Heart left ventricle (tissue), 16 donors: ENCODE measurements at regions not wholly inside any gene's neighbourhood (a gene's known extent, or its start where the extent isn't known, plus 50 kb on each side); places are given as distances from the start of the nearest gene placed in this dataset.
A peak's percentile ranks its signal among the peaks of the same experiment; 100 is the strongest.

Experiments
- ATAC-seq, 4 donors: fragments of 200-7000 bp; cut with Tn5 transposase; one replicate each; pipeline ENCODE4 v1.9.1; 2020 to 2022; ENCODE audit warnings: moderate library complexity in 4 of 4, mild to moderate bottlenecking in 3 of 4, moderate number of reproducible peaks in 1 of 4
- DNase-seq, 5 donors: peaks; one replicate each; pipeline ENCODE4 v3.0.0-alpha.2; 2020
- H3K27ac ChIP-seq, 12 donors: fragments of 200-600 bp; sonication (generic) in 4 of 12; one replicate each; pipeline versions ENCODE4 v1.5.0 to v1.8.0; 2016 to 2022; ENCODE audit warnings: mild to moderate bottlenecking in 2 of 12
- H3K27me3 ChIP-seq, 9 donors: fragments of 200-600 bp; sonication (generic) in 2 of 9; one replicate each; pipeline versions ENCODE4 v1.5.1 to v1.8.0; 2016 to 2022; ENCODE audit warnings: mild to moderate bottlenecking in 3 of 9
- H3K36me3 ChIP-seq, 9 donors: fragments of 200-600 bp; sonication (generic) in 2 of 9; one replicate each; pipeline versions ENCODE4 v1.5.0 to v1.8.0; 2018 to 2022; ENCODE audit warnings: mild to moderate bottlenecking in 2 of 9
- H3K4me1 ChIP-seq, 12 donors: fragments of 200-600 bp; sonication (generic) in 4 of 12; one replicate each; pipeline versions ENCODE4 v1.5.0 to v1.8.0; 2016 to 2022; ENCODE audit warnings: mild to moderate bottlenecking in 3 of 12
- H3K4me3 ChIP-seq, 12 donors: fragments of 200-600 bp; sonication (generic) in 4 of 12; one replicate each; pipeline versions ENCODE4 v1.5.0 to v1.8.0; 2017 to 2022; ENCODE audit warnings: mild to moderate bottlenecking in 9 of 12, moderate library complexity in 4 of 12
- H3K9me3 ChIP-seq, 12 donors: fragments of 200-600 bp; sonication (generic) in 4 of 12; one replicate each; pipeline versions ENCODE4 v1.5.0 to v1.8.0; 2016 to 2022; ENCODE audit warnings: mild to moderate bottlenecking in 1 of 12
- POLR2A ChIP-seq, 2 donors: fragments of 450-650 bp; IDR thresholded peaks; one replicate each; pipeline ENCODE4 v1.6.1; 2017; ENCODE audit warnings: antibody characterized with exemption in 2 of 2, mild to moderate bottlenecking in 2 of 2, moderate library complexity in 2 of 2
- WGBS, 4 donors: extraction: QIAGEN DNeasy Blood & Tissue Kit in 2 of 4; methylation state at CpG; one replicate each; pipeline versions ENCODE4 v1.1.5 to v1.1.7; 2013 to 2018; 5-methylcytosine and 5-hydroxymethylcytosine counted together
- intact Hi-C, 10 donors: fragments of 100-400 bp; cut with DNase I; formaldehyde crosslinking; loops; one replicate each; pipeline versions ENCODE4 v1.11.1 to v1.14.2; 2022
- TF ChIP-seq, protein P1 (sequence below), 12 donors: fragments of 200-600 bp; sonication (generic) in 4 of 12; IDR thresholded peaks; one replicate each; pipeline versions ENCODE4 v1.5.0 to v1.8.0; 2018 to 2022; ENCODE audit warnings: antibody characterized with exemption in 12 of 12, mild to moderate bottlenecking in 5 of 12
- donor health status: ischemic (EF 13 %, LVEDD 7.1; RV severe dilation, severe dysfunction).
- donor health status: healthy with polysubstance abuse.
- donor health status: DM: no; HTN: yes; CAD: no.
- donor health status: DM: no; HTN: no; CAD: no.
- donor health status: ischemic (EF 25% LVEDD 6.9; RV normal size, moderate dysfunction).
- donor health status: ischemic (EF 25% LVEDD 5.7; RV mildly dilated, moderate dysfunction).
- donor health status: healthy.
- donor health status: DM: yes; HTN: yes; CAD: no.
- donor health status: ischemic (EF 35%, LVEDD 5.7; RV mildly dilated, moderate dysfunction).
- donor health status: nonischemic (EF 11% LVEDD 7.7; RV severe dilation, severe dysfunction).
- donor health status: DM: yes; HTN: yes; CAD: no.
- donor health status: PGD.
- donor health status: ischemic (EF 29% LVEDD 5.4; RV normal size, mild dysfunction).
- donor health status: nonischemic (EF 23%, LVEDD 6.1; RV moderate dilation, normal function).

- 65 to 80% (median 76%) methylated on average over 6 of the region's 6 CpGs for WGBS, 4 donors
- Histone ChIP-seq H3K9me3 (no peaks in the 10 kb centered on the region), H3K27ac (peak overlapping the region in 10 of 12 donors; percentile 1 to 63 (median 26)), H3K27me3 (no peaks in the 10 kb centered on the region), H3K4me3 (no peak overlapping the region), H3K4me1 (peaks cover 0 to 31% (median 7%) of the 10 kb centered on the region in 12 donors), H3K36me3 (no peaks in the 10 kb centered on the region)
- ATAC-seq (peak in 3 of 4 donors; percentile 25 to 66 (median 64)), DNase-seq (peak in 4 of 5 donors; percentile 37 to 80 (median 71))
- intact Hi-C loops = loop anchor here in 1 of 10 donors (5.0 kb wide), 1 partner anchor 37 kb away; no protein-coding TSS in a partner anchor
- TF ChIP-seq, protein P1, sequence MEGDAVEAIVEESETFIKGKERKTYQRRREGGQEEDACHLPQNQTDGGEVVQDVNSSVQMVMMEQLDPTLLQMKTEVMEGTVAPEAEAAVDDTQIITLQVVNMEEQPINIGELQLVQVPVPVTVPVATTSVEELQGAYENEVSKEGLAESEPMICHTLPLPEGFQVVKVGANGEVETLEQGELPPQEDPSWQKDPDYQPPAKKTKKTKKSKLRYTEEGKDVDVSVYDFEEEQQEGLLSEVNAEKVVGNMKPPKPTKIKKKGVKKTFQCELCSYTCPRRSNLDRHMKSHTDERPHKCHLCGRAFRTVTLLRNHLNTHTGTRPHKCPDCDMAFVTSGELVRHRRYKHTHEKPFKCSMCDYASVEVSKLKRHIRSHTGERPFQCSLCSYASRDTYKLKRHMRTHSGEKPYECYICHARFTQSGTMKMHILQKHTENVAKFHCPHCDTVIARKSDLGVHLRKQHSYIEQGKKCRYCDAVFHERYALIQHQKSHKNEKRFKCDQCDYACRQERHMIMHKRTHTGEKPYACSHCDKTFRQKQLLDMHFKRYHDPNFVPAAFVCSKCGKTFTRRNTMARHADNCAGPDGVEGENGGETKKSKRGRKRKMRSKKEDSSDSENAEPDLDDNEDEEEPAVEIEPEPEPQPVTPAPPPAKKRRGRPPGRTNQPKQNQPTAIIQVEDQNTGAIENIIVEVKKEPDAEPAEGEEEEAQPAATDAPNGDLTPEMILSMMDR (IDR thresholded peaks at IDR 0.05) = no peak
- TF ChIP-seq POLR2A (IDR thresholded peaks at IDR 0.05) = no peak
Observed at GRCh38 chr18:22539051-22539765, 121.5 kb upstream of the CTAGE1 start.

- TF ChIP-seq POLR2A (IDR thresholded peaks at IDR 0.05) = no peak
- TF ChIP-seq, protein P1 (IDR thresholded peaks at IDR 0.05) = no peak
- intact Hi-C loops = loop anchor here in 1 of 10 donors (10.0 kb wide), 1 partner anchor 56 kb away; no protein-coding TSS in a partner anchor
- Histone ChIP-seq H3K9me3 (no peaks in the 10 kb centered on the region), H3K4me3 (no peak overlapping the region), H3K4me1 (peaks cover 0 to 49% (median 11%) of the 10 kb centered on the region in 12 donors), H3K27me3 (no peaks in the 10 kb centered on the region), H3K36me3 (no peaks in the 10 kb centered on the region), H3K27ac (no peak overlapping the region)
- WGBS, 4 donors = 79 to 93% (median 88%) methylated on average over 1 of the region's 1 CpG
- DNase-seq = no peak
- ATAC-seq = no peak
Observed at GRCh38 chr18:22541232-22541631, 123.5 kb upstream of the CTAGE1 start.

DNA sequence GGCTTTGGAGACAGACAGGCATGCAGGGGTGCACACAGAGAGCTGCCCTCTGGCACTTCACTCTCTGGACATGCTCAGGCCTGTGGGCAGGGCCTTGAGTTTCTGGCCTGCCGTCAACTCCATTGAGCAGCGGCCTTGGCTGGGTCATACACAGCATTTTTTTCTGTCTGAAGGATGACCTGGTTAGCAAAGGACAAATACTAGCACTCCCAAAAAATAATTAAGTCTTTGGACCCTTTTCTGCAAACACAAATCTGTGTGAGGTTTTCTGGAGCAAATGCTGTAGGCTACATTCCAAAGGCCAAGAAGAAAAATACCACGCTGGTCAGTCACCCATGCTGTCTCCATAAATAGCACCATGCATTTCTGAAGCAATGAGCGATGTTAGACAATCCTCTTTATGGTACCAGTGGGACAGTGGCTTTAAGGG lies 124.7 kb upstream of the CTAGE1 start:
- H3K27ac ChIP-seq = peak overlapping the region in 8 of 12 donors; percentile 2 to 58 (median 24)
- no peaks in the 10 kb centered on the region for H3K27me3 ChIP-seq
- ATAC-seq = peak; percentile 22 to 72 (median 40)
- H3K4me1 ChIP-seq = peaks cover 0 to 61% (median 22%) of the 10 kb centered on the region in 12 donors
- H3K4me3 ChIP-seq = no peak overlapping the region
- no peaks in the 10 kb centered on the region for H3K36me3 ChIP-seq
- H3K9me3 ChIP-seq = no peaks in the 10 kb centered on the region
- peak in 3 of 5 donors; percentile 37 to 64 (median 47) for DNase-seq
- intact Hi-C loops = loop anchor here in 1 of 10 donors (10.0 kb wide), 1 partner anchor 58 kb away; no protein-coding TSS in a partner anchor
- no peak for TF ChIP-seq POLR2A (IDR thresholded peaks at IDR 0.05)
- TF ChIP-seq, protein P1 (IDR thresholded peaks at IDR 0.05) = no peak
- whole genome bisulfite sequencing, 4 donors = 31 to 46% (median 40%) methylated on average over 4 of the region's 4 CpGs

DNA sequence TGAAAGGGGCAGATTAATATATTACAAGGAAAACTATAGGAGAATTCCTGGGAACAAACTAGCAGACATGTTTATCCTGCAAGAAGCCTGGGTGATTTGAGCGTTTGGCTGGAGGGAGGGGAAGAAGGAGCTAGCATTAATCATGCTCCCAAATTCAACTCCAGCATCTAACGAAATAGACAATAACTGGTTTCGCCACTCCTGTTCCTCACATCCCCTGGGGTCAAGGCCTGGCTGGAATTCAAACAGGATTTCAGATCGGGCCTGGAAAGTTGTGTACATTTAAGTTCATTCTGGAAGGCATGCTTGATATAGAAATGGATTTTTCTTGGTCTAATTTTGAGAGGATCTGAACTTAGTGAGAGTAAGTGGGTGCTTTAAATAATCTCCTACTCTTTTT lies 126.1 kb upstream of the CTAGE1 start:
- intact Hi-C loops = loop anchor here in 1 of 10 donors (10.0 kb wide), 1 partner anchor 59 kb away; no protein-coding TSS in a partner anchor
- Histone ChIP-seq H3K9me3 (no peaks in the 10 kb centered on the region), H3K4me1 (peaks cover 0 to 66% (median 24%) of the 10 kb centered on the region in 12 donors), H3K27me3 (no peaks in the 10 kb centered on the region), H3K27ac (no peak overlapping the region), H3K4me3 (no peak overlapping the region), H3K36me3 (no peaks in the 10 kb centered on the region)
- WGBS, 4 donors = 58 to 64% (median 62%) methylated on average over 4 of the region's 4 CpGs
- ATAC-seq (no peak), DNase-seq (no peak)
- no peak for TF ChIP-seq POLR2A (IDR thresholded peaks at IDR 0.05)
- TF ChIP-seq, protein P1 (IDR thresholded peaks at IDR 0.05) = no peak
